GM12872 (cell line): ENCODE measurements at regions not wholly inside any gene's neighbourhood (a gene's known extent, or its start where the extent isn't known, plus 50 kb on each side); places are given as distances from the start of the nearest gene placed in this dataset.

ENCODE experiments used
- TF ChIP-seq, protein P1 (sequence below): IDR thresholded peaks from 3 replicates; pipeline ENCODE4 v1.5.1; 2011; ENCODE audit warnings: low read depth, mild to moderate bottlenecking, low read length, moderate library complexity; ENCODE audit not compliant: insufficient read depth

GRCh38 chr5:171657473-171657872, 128.1 kb upstream of the SMIM23 start:
- TF ChIP-seq, protein P1, sequence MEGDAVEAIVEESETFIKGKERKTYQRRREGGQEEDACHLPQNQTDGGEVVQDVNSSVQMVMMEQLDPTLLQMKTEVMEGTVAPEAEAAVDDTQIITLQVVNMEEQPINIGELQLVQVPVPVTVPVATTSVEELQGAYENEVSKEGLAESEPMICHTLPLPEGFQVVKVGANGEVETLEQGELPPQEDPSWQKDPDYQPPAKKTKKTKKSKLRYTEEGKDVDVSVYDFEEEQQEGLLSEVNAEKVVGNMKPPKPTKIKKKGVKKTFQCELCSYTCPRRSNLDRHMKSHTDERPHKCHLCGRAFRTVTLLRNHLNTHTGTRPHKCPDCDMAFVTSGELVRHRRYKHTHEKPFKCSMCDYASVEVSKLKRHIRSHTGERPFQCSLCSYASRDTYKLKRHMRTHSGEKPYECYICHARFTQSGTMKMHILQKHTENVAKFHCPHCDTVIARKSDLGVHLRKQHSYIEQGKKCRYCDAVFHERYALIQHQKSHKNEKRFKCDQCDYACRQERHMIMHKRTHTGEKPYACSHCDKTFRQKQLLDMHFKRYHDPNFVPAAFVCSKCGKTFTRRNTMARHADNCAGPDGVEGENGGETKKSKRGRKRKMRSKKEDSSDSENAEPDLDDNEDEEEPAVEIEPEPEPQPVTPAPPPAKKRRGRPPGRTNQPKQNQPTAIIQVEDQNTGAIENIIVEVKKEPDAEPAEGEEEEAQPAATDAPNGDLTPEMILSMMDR = no peak

GRCh38 chr5:171659896-171660295, 125.7 kb upstream of the SMIM23 start:
- TF ChIP-seq, protein P1 = no peak

- TF ChIP-seq, protein P1 = no peak
Measured at GRCh38 chr5:171660434-171660833, 125.2 kb upstream of the SMIM23 start.

GRCh38 chr5:171661143-171661542, 124.5 kb upstream of the SMIM23 start:
- TF ChIP-seq, protein P1 = no peak

DNA sequence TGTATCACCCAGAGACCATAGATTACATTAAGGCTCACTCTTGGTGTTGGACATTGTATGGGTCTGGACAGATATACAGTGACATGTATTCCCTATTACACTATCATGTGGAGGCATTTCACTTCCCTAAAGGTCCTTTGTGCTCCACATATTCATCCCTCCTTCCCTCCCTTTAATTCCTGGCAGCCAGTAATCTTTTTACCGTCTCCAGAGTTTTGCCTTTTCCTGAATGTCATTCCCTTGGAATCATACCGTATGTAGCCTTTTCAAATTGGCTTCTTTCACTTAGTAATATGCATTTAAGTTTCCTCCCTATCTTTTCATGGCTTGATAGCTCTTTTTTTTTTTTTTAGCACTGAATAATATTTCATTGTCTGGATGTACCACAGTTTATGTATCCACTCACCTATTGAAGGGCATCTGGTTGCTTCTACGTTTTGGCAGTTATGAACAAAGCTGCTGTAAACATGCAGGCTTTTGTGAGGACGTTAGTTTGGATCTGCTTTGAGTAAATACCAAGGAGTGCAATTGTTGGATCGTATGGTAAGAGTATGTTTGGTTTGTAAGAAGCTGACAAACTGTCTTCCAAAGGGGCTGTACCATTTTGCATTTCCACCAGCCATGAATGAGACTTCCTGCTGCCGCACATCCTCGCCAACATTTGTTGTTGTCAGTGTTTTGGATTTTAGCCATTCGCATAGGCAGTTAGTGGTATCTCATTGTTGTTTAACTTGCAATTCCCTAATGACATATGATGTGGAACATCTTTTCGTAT, 122.1 kb upstream of the SMIM23 start:
- TF ChIP-seq, protein P1 = no peak

DNA sequence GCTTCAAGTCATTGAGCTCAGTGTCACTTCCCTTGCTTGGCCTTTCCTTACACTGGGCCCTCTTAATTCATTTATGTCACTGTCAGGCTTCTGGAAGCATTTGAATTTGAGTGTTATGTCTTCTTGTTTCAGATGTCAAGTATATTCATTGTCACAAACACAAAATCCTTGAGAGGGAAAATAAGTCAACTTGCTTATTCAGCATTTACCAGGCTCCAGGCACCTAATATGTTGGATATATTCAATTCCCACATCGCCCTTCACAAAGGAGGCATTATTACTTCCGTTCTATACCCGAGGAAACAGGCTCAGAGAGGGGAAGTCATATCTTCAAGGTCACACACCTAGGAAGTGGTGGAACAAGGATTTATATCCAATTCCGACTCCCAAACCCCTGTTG, 121.1 kb upstream of the SMIM23 start:
- TF ChIP-seq, protein P1 = no peak

DNA sequence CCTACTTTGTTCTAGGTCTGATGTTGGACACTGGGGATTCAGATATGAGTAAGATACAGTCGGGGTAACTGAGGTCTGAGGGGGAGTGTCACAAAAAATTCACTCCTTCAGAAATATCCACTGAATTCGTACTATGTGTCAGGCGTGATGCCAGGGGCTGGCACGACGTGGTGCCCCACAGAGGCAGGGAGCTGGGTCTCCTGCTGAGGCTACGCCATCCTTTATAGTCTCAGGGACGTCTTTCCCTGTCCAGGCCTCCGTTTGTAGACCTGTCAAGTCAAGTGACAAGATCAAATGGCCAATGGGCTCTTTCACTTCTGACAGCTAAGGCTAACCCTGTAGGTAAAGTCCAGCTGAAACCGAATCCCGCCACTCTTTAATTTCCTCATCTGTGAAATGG, 118.8 kb upstream of the SMIM23 start:
- TF ChIP-seq, protein P1 = no peak
